ENCODE measurements at regions not wholly inside any gene's neighbourhood (a gene's known extent, or its start where the extent isn't known, plus 50 kb on each side); places are given as distances from the start of the nearest gene placed in this dataset.

GRCh38 chr20:8994045-8994444, 74.8 kb upstream of the PLCB4 start:
- Histone ChIP-seq H3K9me1 (ENCODE audit: insufficient read depth, low read length) (no peaks in the 10 kb centered on the region), H3K36me3 (ENCODE audit: control insufficient read depth, insufficient read depth, low read length) (no peaks in the 10 kb centered on the region), H2AFZ (replicated peaks; ENCODE audit: low read length, poor library complexity) (no peak overlapping the region), H3K14ac (replicated peaks; ENCODE audit: low read depth, low read length) (no peak overlapping the region), H3K4ac (ENCODE audit: low read depth, low read length) (peak overlapping the region; percentile 48; the same call in 1 of the 2 replicates), H2BK20ac (ENCODE audit: low read depth, low read length) (no peak overlapping the region), H3K4me2 (ENCODE audit: low read depth, low read length) (no peak overlapping the region), H4K91ac (ENCODE audit: insufficient read depth, low read depth, low read length) (no peak overlapping the region), H2BK5ac (ENCODE audit: low read depth, low read length, poor library complexity, severe bottlenecking) (no peak overlapping the region), H3K9ac (ENCODE audit: low read depth, low read length) (no peak overlapping the region), H3K23ac (ENCODE audit: low read depth, low read length) (no peak overlapping the region), H2BK15ac (ENCODE audit: low read depth, low read length) (no peak overlapping the region), H3K4me3 (ENCODE audit: insufficient read depth, low read depth, low read length) (no peak overlapping the region), H3K79me1 (ENCODE audit: low read depth in 1 of 2, low read length in 2 of 2) (no peaks in the 10 kb centered on the region), H3K9me3 (ENCODE audit: control insufficient read depth, insufficient read depth, low read length) (no peaks in the 10 kb centered on the region), H3K18ac (ENCODE audit: low read depth, low read length) (no peak overlapping the region), H3K56ac (ENCODE audit: extremely low read depth, insufficient read depth, low read length) (no peak overlapping the region), H3K4me1 (ENCODE audit: control insufficient read depth, insufficient read depth, low read length) (no peaks in the 10 kb centered on the region), H4K5ac (ENCODE audit: low read depth, low read length) (no peak overlapping the region), H4K8ac (ENCODE audit: low read depth in 2 of 2, low read length in 2 of 2) (0 out of 4 replicates have a peak overlapping the region, but pooled peaks of 1 of the 2 experiments have one; percentile 24), H2AK5ac (ENCODE audit: low read depth, low read length) (peak overlapping the region; percentile 50; the same call in 1 of the 2 replicates), H4K20me1 (ENCODE audit: insufficient read depth, low read length) (no peaks in the 10 kb centered on the region; the same call in 1 of the 2 replicates), H2BK120ac (ENCODE audit: low read depth, low read length) (no peak overlapping the region), H3K27ac (ENCODE audit: insufficient read depth, low read length) (no peak overlapping the region), H3K27me3 (ENCODE audit: control insufficient read depth, insufficient read depth, low read length) (no peaks in the 10 kb centered on the region), H2AK9ac (replicated peaks; ENCODE audit: low read depth, low read length, poor library complexity) (no peak overlapping the region)
- POLR2A ChIA-PET (ENCODE audit: unreplicated experiment), result no interaction called here
- BruUV-seq (replicated peaks), result no TSS peak
- CTCF ChIA-PET, result no interaction called here
- ATAC-seq (ENCODE audit: low read depth), result no peak
- no CpG with 5 or more reads among the region's 4 CpGs for WGBS, 2 experiments (ENCODE audit: extremely low coverage in 2 of 2, insufficient read length in 1 of 2)
- no peak for DNase-seq
- dilution Hi-C loops (cut with HindIII; ENCODE audit: low sequenced_read_pairs, unreplicated experiment), result no loop called here
- TF ChIP-seq POLR2A (IDR thresholded peaks at IDR 0.05; ENCODE audit: low read depth, low read length) (no peak), RAD21 (IDR thresholded peaks at IDR 0.05; ENCODE audit: low read length) (no peak), CTCF (conservative IDR thresholded peaks at IDR 0.05; ENCODE audit: low read depth, low read length) (no peak)
- intact Hi-C loops (cut with micrococcal nuclease), result no loop called here
- in situ Hi-C loops (cut with MboI; ENCODE audit: low sequenced_read_pairs), result no loop called here

All from IMR-90 (cell line).